Activated CD4-positive, alpha-beta memory T cell treated with anti-CD3 and anti-CD28 coated beads for 36 hours (primary cell): ENCODE measurements at regions not wholly inside any gene's neighbourhood (a gene's known extent, or its start where the extent isn't known, plus 50 kb on each side); places are given as distances from the start of the nearest gene placed in this dataset.
"Not testable (repeated sequence)": the region's sequence is repeated elsewhere in the genome, so short reads cannot be mapped to it uniquely, and the experiment has no call there.

Experiments
- CTCF ChIA-PET: fragments of 350-600 bp; sonication (Branson Sonifier 250); formaldehyde crosslinking; loops from one replicate; lab custom pipeline; 2021; ENCODE audit warnings: antibody characterized with exemption, inconsistent platforms; lab: Charles Lee
- POLR2A ChIA-PET: fragments of 350-600 bp; sonication (Branson Sonifier 250); formaldehyde crosslinking; loops from one replicate; lab custom pipeline; 2021; ENCODE audit warnings: antibody characterized with exemption; lab: Charles Lee
- DNase-seq: peaks from one replicate; pipeline ENCODE4 v3.0.0-alpha.2; 2020
- H3K27ac Mint-ChIP-seq: one replicate; pipeline ENCODE4 v1.8.0; 2021; ENCODE audit warnings: mixed read lengths
- H3K27me3 Mint-ChIP-seq: one replicate; pipeline ENCODE4 v1.8.0; 2021; ENCODE audit warnings: mixed read lengths
- H3K36me3 Mint-ChIP-seq: one replicate; pipeline ENCODE4 v1.8.0; 2021; ENCODE audit warnings: mixed read lengths
- H3K4me1 Mint-ChIP-seq: one replicate; pipeline ENCODE4 v1.8.0; 2021; ENCODE audit warnings: low read depth, mixed read lengths
- H3K4me3 Mint-ChIP-seq: one replicate; pipeline ENCODE4 v1.8.0; 2021; ENCODE audit warnings: mild to moderate bottlenecking, mixed read lengths
- H3K9me3 Mint-ChIP-seq: one replicate; pipeline ENCODE4 v1.8.0; 2021; ENCODE audit warnings: mixed read lengths
- intact Hi-C: fragments of 100-400 bp; cut with micrococcal nuclease; formaldehyde crosslinking; loops from one replicate; pipeline ENCODE4 v1.15.1; 2023

GRCh38 chr4:128641566-128641965, 167.9 kb upstream of the JADE1 start:
- H3K36me3 Mint-ChIP-seq, DNase-seq, H3K27me3 Mint-ChIP-seq, H3K4me1 Mint-ChIP-seq, POLR2A ChIA-PET, H3K27ac Mint-ChIP-seq, CTCF ChIA-PET, intact Hi-C loops, H3K9me3 Mint-ChIP-seq, H3K4me3 Mint-ChIP-seq: not testable (repeated sequence)

- Mint-ChIP-seq H3K36me3 (no peaks in the 10 kb centered on the region), H3K4me3 (no peak overlapping the region), H3K9me3 (no peaks in the 10 kb centered on the region), H3K27ac (no peak overlapping the region), H3K27me3 (no peaks in the 10 kb centered on the region), H3K4me1 (no peaks in the 10 kb centered on the region)
- ChIA-PET POLR2A (no interaction called here), CTCF (no interaction called here)
- DNase-seq, result no peak
- intact Hi-C loops, result no loop called here
These were observed 169.8 kb upstream of the JADE1 start for GRCh38 chr4:128639541-128640270.

GRCh38 chr4:128636906-128637305, 172.6 kb upstream of the JADE1 start:
- no peak for DNase-seq
- no peak overlapping the region for H3K4me3 Mint-ChIP-seq
- H3K27ac Mint-ChIP-seq, result no peak overlapping the region

GRCh38 chr4:128635955-128636560, 173.4 kb upstream of the JADE1 start:
- no peak overlapping the region for H3K27ac Mint-ChIP-seq

More at GRCh38 chr4:128636906-128637305, 172.6 kb upstream of the JADE1 start:
- intact Hi-C loops, result no loop called here
- Mint-ChIP-seq H3K27me3 (no peaks in the 10 kb centered on the region), H3K9me3 (no peaks in the 10 kb centered on the region), H3K4me1 (no peaks in the 10 kb centered on the region), H3K36me3 (no peaks in the 10 kb centered on the region)
- CTCF ChIA-PET, result no interaction called here
- POLR2A ChIA-PET, result no interaction called here

GRCh38 chr4:128635141-128635954, 174.2 kb upstream of the JADE1 start:
- Mint-ChIP-seq H3K9me3 (no peaks in the 10 kb centered on the region), H3K4me1 (no peaks in the 10 kb centered on the region), H3K27me3 (no peaks in the 10 kb centered on the region), H3K36me3 (no peaks in the 10 kb centered on the region), H3K4me3 (no peak overlapping the region), H3K27ac (no peak overlapping the region)
- DNase-seq, result no peak
- ChIA-PET POLR2A (no interaction called here), CTCF (no interaction called here)
- intact Hi-C loops, result no loop called here

More at GRCh38 chr4:128635955-128636560, 173.4 kb upstream of the JADE1 start:
- intact Hi-C loops, result no loop called here
- ChIA-PET CTCF (no interaction called here), POLR2A (no interaction called here)
- no peaks in the 10 kb centered on the region for H3K36me3 Mint-ChIP-seq
- H3K4me3 Mint-ChIP-seq, result no peak overlapping the region
- H3K4me1 Mint-ChIP-seq, result no peaks in the 10 kb centered on the region
- DNase-seq, result no peak
- no peaks in the 10 kb centered on the region for H3K9me3 Mint-ChIP-seq
- no peaks in the 10 kb centered on the region for H3K27me3 Mint-ChIP-seq

- DNase-seq, result no peak
- POLR2A ChIA-PET, result no interaction called here
- Mint-ChIP-seq H3K27me3 (no peaks in the 10 kb centered on the region), H3K9me3 (no peaks in the 10 kb centered on the region), H3K4me3 (no peak overlapping the region), H3K36me3 (no peaks in the 10 kb centered on the region), H3K27ac (no peak overlapping the region), H3K4me1 (no peaks in the 10 kb centered on the region)
- CTCF ChIA-PET, result no interaction called here
- intact Hi-C loops, result no loop called here
These were observed 176.4 kb upstream of the JADE1 start for GRCh38 chr4:128633067-128633466.

GRCh38 chr4:128630871-128631270, 178.6 kb upstream of the JADE1 start:
- H3K9me3 Mint-ChIP-seq, result no peaks in the 10 kb centered on the region
- DNase-seq, result no peak
- no peak overlapping the region for H3K27ac Mint-ChIP-seq
- CTCF ChIA-PET, result no interaction called here
- intact Hi-C loops, result no loop called here
- no peaks in the 10 kb centered on the region for H3K36me3 Mint-ChIP-seq
- H3K4me1 Mint-ChIP-seq, result no peaks in the 10 kb centered on the region
- no peaks in the 10 kb centered on the region for H3K27me3 Mint-ChIP-seq
- no peak overlapping the region for H3K4me3 Mint-ChIP-seq
- POLR2A ChIA-PET, result no interaction called here

- CTCF ChIA-PET, result no interaction called here
These were observed 185.8 kb upstream of the JADE1 start for GRCh38 chr4:128623508-128624215.

GRCh38 chr4:128620279-128620965, 189.1 kb upstream of the JADE1 start:
- H3K4me1 Mint-ChIP-seq, H3K27me3 Mint-ChIP-seq, CTCF ChIA-PET, intact Hi-C loops, DNase-seq, H3K4me3 Mint-ChIP-seq, POLR2A ChIA-PET, H3K27ac Mint-ChIP-seq, H3K9me3 Mint-ChIP-seq, H3K36me3 Mint-ChIP-seq: not testable (repeated sequence)

More at GRCh38 chr4:128623508-128624215, 185.8 kb upstream of the JADE1 start:
- no peaks in the 10 kb centered on the region for H3K36me3 Mint-ChIP-seq
- no peak overlapping the region for H3K27ac Mint-ChIP-seq
- no peaks in the 10 kb centered on the region for H3K4me1 Mint-ChIP-seq
- intact Hi-C loops, result no loop called here
- no peaks in the 10 kb centered on the region for H3K27me3 Mint-ChIP-seq
- no peak for DNase-seq
- no peak overlapping the region for H3K4me3 Mint-ChIP-seq
- POLR2A ChIA-PET, result no interaction called here
- peaks cover 6% of the 10 kb centered on the region for H3K9me3 Mint-ChIP-seq

- H3K27me3 Mint-ChIP-seq, result peaks cover 7% of the 10 kb centered on the region
- POLR2A ChIA-PET, result no interaction called here
- H3K9me3 Mint-ChIP-seq, result peaks cover 5% of the 10 kb centered on the region
- intact Hi-C loops, result no loop called here
- no peak overlapping the region for H3K4me3 Mint-ChIP-seq
- H3K4me1 Mint-ChIP-seq, result no peaks in the 10 kb centered on the region
- no peaks in the 10 kb centered on the region for H3K36me3 Mint-ChIP-seq
- no peak for DNase-seq
- no peak overlapping the region for H3K27ac Mint-ChIP-seq
- CTCF ChIA-PET, result no interaction called here
These were observed 194.3 kb upstream of the JADE1 start for GRCh38 chr4:128615197-128615596.

GRCh38 chr4:128608006-128608405, 201.5 kb upstream of the JADE1 start:
- CTCF ChIA-PET, result no interaction called here
- H3K9me3 Mint-ChIP-seq, result no peaks in the 10 kb centered on the region

More at GRCh38 chr4:128608006-128608405, 201.5 kb upstream of the JADE1 start:
- POLR2A ChIA-PET, result no interaction called here
- no peak overlapping the region for H3K27ac Mint-ChIP-seq
- intact Hi-C loops, result no loop called here
- no peak overlapping the region for H3K4me3 Mint-ChIP-seq
- DNase-seq, result no peak
- no peaks in the 10 kb centered on the region for H3K4me1 Mint-ChIP-seq
- H3K27me3 Mint-ChIP-seq, result peaks cover 11% of the 10 kb centered on the region
- H3K36me3 Mint-ChIP-seq, result no peaks in the 10 kb centered on the region
